HG02973 (cell line): ENCODE measurements at regions not wholly inside any gene's neighbourhood (a gene's known extent, or its start where the extent isn't known, plus 50 kb on each side); places are given as distances from the start of the nearest gene placed in this dataset.
"Not testable (repeated sequence)": the region's sequence is repeated elsewhere in the genome, so short reads cannot be mapped to it uniquely, and the experiment has no call there.

Experiments used
- ATAC-seq: cut with Tn5 transposase; IDR thresholded peaks from one replicate; pipeline ENCODE4 v1.9.1; 2021; ENCODE audit warnings: moderate library complexity; ENCODE audit not compliant: unreplicated experiment

GRCh38 chr3:89923921-89924610 lies 816.6 kb downstream of the EPHA3 start:
- no peak for ATAC-seq

GRCh38 chr3:89925976-89926375 lies 818.6 kb downstream of the EPHA3 start:
- ATAC-seq = no peak

- no peak for ATAC-seq
Observed at GRCh38 chr3:89932882-89933281, 825.5 kb downstream of the EPHA3 start.

GRCh38 chr3:89944461-89944860 lies 837.0 kb downstream of the EPHA3 start:
- not testable (repeated sequence) for ATAC-seq

- ATAC-seq = no peak
Observed at GRCh38 chr3:89946884-89947283, 839.5 kb downstream of the EPHA3 start.

- ATAC-seq = no peak
Observed at GRCh38 chr3:89947337-89947954, 840.0 kb downstream of the EPHA3 start.

- no peak for ATAC-seq
Observed at GRCh38 chr3:89948008-89948407, 840.6 kb downstream of the EPHA3 start.

- no peak for ATAC-seq
Observed at GRCh38 chr3:89950772-89951171, 843.4 kb downstream of the EPHA3 start.

GRCh38 chr3:89954137-89954536 lies 846.7 kb downstream of the EPHA3 start:
- ATAC-seq = no peak

GRCh38 chr3:89955156-89955555 lies 847.7 kb downstream of the EPHA3 start:
- ATAC-seq = no peak

GRCh38 chr3:89957451-89957850 lies 850.0 kb downstream of the EPHA3 start:
- no peak for ATAC-seq

GRCh38 chr3:89958163-89958562 lies 850.7 kb downstream of the EPHA3 start:
- not testable (repeated sequence) for ATAC-seq

GRCh38 chr3:89964347-89964746 lies 856.9 kb downstream of the EPHA3 start:
- no peak for ATAC-seq

GRCh38 chr3:89966877-89967665 lies 859.6 kb downstream of the EPHA3 start:
- ATAC-seq = no peak

GRCh38 chr3:89971329-89971728 lies 863.9 kb downstream of the EPHA3 start:
- no peak for ATAC-seq

GRCh38 chr3:89973156-89973555 lies 865.7 kb downstream of the EPHA3 start:
- no peak for ATAC-seq

GRCh38 chr3:89974903-89975519 lies 867.6 kb downstream of the EPHA3 start:
- no peak for ATAC-seq

GRCh38 chr3:89983449-89983848 lies 876.0 kb downstream of the EPHA3 start:
- ATAC-seq = no peak

GRCh38 chr3:90005281-90005847 lies 897.9 kb downstream of the EPHA3 start:
- no peak for ATAC-seq

GRCh38 chr3:90007778-90008499 lies 900.5 kb downstream of the EPHA3 start:
- ATAC-seq = no peak

GRCh38 chr3:90010341-90010740 lies 902.9 kb downstream of the EPHA3 start:
- no peak for ATAC-seq
